Neutrophil (primary cell): ENCODE measurements at regions not wholly inside any gene's neighbourhood (a gene's known extent, or its start where the extent isn't known, plus 50 kb on each side); places are given as distances from the start of the nearest gene placed in this dataset.
"Not testable (repeated sequence)": the region's sequence is repeated elsewhere in the genome, so short reads cannot be mapped to it uniquely, and the experiment has no call there.

Experiments used
- H3K27ac ChIP-seq: fragments of 200-600 bp; sonication (generic); 2 replicates; pipeline ENCODE4 v1.5.1; 2016; ENCODE audit warnings: mild to moderate bottlenecking, moderate library complexity
- H3K27me3 ChIP-seq: fragments of 200-600 bp; sonication (generic); 2 replicates; pipeline ENCODE4 v1.6.0; 2016; ENCODE audit warnings: mild to moderate bottlenecking
- H3K36me3 ChIP-seq: fragments of 200-600 bp; sonication (generic); 2 replicates; pipeline ENCODE4 v1.5.1; 2017
- H3K4me1 ChIP-seq, 2 experiments: fragments of 200-600 bp in 1 of 2; sonication (generic) in 1 of 2; 1 replicate in 1 of 2; 2 replicates in 1 of 2; pipeline versions ENCODE4 v1.5.1 to v1.6.1; 2013 to 2016; ENCODE audit warnings: low read depth in 1 of 2, low read length in 1 of 2, mild to moderate bottlenecking in 1 of 2, moderate library complexity in 1 of 2; ENCODE audit not compliant: control insufficient read depth in 1 of 2, insufficient read depth in 1 of 2
- H3K4me3 ChIP-seq, 2 experiments: fragments of 200-600 bp in 1 of 2; sonication (generic) in 1 of 2; 1 replicate in 1 of 2; 2 replicates in 1 of 2; pipeline ENCODE4 v1.5.1; 2013 to 2016; ENCODE audit warnings: low read depth in 1 of 2, low read length in 1 of 2, mild to moderate bottlenecking in 1 of 2, moderate library complexity in 1 of 2
- H3K9me3 ChIP-seq: fragments of 200-600 bp; sonication (generic); 2 replicates; pipeline ENCODE4 v1.5.1; 2016
- CTCF ChIP-seq: fragments of 200-600 bp; sonication (generic); IDR thresholded peaks from 2 replicates; pipeline ENCODE4 v1.5.1; 2016; ENCODE audit warnings: antibody characterized with exemption

GRCh38 chr2:89848763-89849368 is 1157.4 kb downstream of the RPIA start:
- Histone ChIP-seq H3K9me3 (no peaks in the 10 kb centered on the region), H3K36me3 (no peaks in the 10 kb centered on the region), H3K4me1 (no peaks in the 10 kb centered on the region), H3K4me3 (no peak overlapping the region), H3K27ac (no peak overlapping the region), H3K27me3 (peaks cover 35% of the 10 kb centered on the region)
- TF ChIP-seq CTCF: no peak

- Histone ChIP-seq H3K4me1 (no peaks in the 10 kb centered on the region), H3K36me3 (no peaks in the 10 kb centered on the region), H3K9me3 (no peaks in the 10 kb centered on the region), H3K27me3 (peaks cover 35% of the 10 kb centered on the region), H3K27ac (no peak overlapping the region), H3K4me3 (no peak overlapping the region)
- TF ChIP-seq CTCF: no peak
Observed at GRCh38 chr2:89849731-89850130, 1158.3 kb downstream of the RPIA start.

GRCh38 chr2:89850481-89850880 is 1159.0 kb downstream of the RPIA start:
- Histone ChIP-seq H3K9me3 (no peaks in the 10 kb centered on the region), H3K4me3 (no peak overlapping the region), H3K36me3 (no peaks in the 10 kb centered on the region), H3K27me3 (peaks cover 35% of the 10 kb centered on the region), H3K4me1 (no peaks in the 10 kb centered on the region), H3K27ac (no peak overlapping the region)
- no peak for TF ChIP-seq CTCF

GRCh38 chr2:89850881-89851582 is 1159.6 kb downstream of the RPIA start:
- H3K36me3 ChIP-seq: no peaks in the 10 kb centered on the region
- no peaks in the 10 kb centered on the region for H3K9me3 ChIP-seq
- H3K27me3 ChIP-seq: peaks cover 35% of the 10 kb centered on the region
- no peak for TF ChIP-seq CTCF
- H3K4me1 ChIP-seq: no peaks in the 10 kb centered on the region
- H3K27ac ChIP-seq: no peak overlapping the region
- no peak overlapping the region for H3K4me3 ChIP-seq

- no peak for TF ChIP-seq CTCF
- Histone ChIP-seq H3K4me1 (no peaks in the 10 kb centered on the region), H3K36me3 (no peaks in the 10 kb centered on the region), H3K27me3 (peaks cover 35% of the 10 kb centered on the region), H3K27ac (no peak overlapping the region), H3K4me3 (no peak overlapping the region), H3K9me3 (no peaks in the 10 kb centered on the region)
Observed at GRCh38 chr2:89851583-89851905, 1160.1 kb downstream of the RPIA start.

- not testable (repeated sequence) for H3K36me3 ChIP-seq, H3K9me3 ChIP-seq, H3K4me3 ChIP-seq, H3K27ac ChIP-seq, H3K4me1 ChIP-seq
- peaks cover 23% of the 10 kb centered on the region for H3K27me3 ChIP-seq
Observed at GRCh38 chr2:89853427-89853826, 1162.0 kb downstream of the RPIA start.

GRCh38 chr2:89855752-89856151 is 1164.3 kb downstream of the RPIA start:
- not testable (repeated sequence) for H3K27me3 ChIP-seq, H3K4me3 ChIP-seq, H3K27ac ChIP-seq, H3K36me3 ChIP-seq, H3K9me3 ChIP-seq, H3K4me1 ChIP-seq

GRCh38 chr2:89856305-89856704 is 1164.8 kb downstream of the RPIA start:
- not testable (repeated sequence) for H3K4me3 ChIP-seq, H3K27me3 ChIP-seq, H3K36me3 ChIP-seq, H3K27ac ChIP-seq, H3K4me1 ChIP-seq, H3K9me3 ChIP-seq

GRCh38 chr2:89862164-89862563 is 1170.7 kb downstream of the RPIA start:
- H3K36me3 ChIP-seq, H3K27me3 ChIP-seq, H3K4me1 ChIP-seq, H3K27ac ChIP-seq, H3K9me3 ChIP-seq, H3K4me3 ChIP-seq: not testable (repeated sequence)
